OCI-LY7 (cell line): ENCODE measurements at regions not wholly inside any gene's neighbourhood (a gene's known extent, or its start where the extent isn't known, plus 50 kb on each side); places are given as distances from the start of the nearest gene placed in this dataset.

Experiments
- BruUV-seq: library from RNA; stranded (reverse); fragments of 400-500 nt; replicated peaks from 2 replicates; lab custom pipeline; 2021; lab: Mats Ljungman, UMichigan
- CTCF ChIA-PET: fragments of 300-600 bp; sonication (Branson Sonifier 250); formaldehyde crosslinking; loops from one replicate; lab custom pipeline; 2022; ENCODE audit warnings: antibody characterized with exemption; ENCODE audit not compliant: unreplicated experiment; lab: Charles Lee
- POLR2A ChIA-PET: fragments of 300-600 bp; sonication (Branson Sonifier 250); formaldehyde crosslinking; loops from one replicate; lab custom pipeline; 2022; ENCODE audit warnings: antibody characterized with exemption; lab: Charles Lee
- DNase-seq: peaks from one replicate; pipeline ENCODE4 v3.0.0-alpha.2; 2015; ENCODE audit warnings: low spot score
- H2AFZ ChIP-seq: fragments of 200-600 bp; sonication (generic), shearing (Covaris generic); 2 replicates; pipeline ENCODE4 v1.6.1; 2014; ENCODE audit warnings: mild to moderate bottlenecking, antibody characterized with exemption, low read length, moderate library complexity
- H3K27ac ChIP-seq: fragments of 200-600 bp; sonication (generic); 2 replicates; pipeline ENCODE4 v1.5.1; 2014; ENCODE audit warnings: mixed run types, low read depth, mild to moderate bottlenecking, moderate library complexity, low read length, inconsistent platforms; ENCODE audit not compliant: poor library complexity, severe bottlenecking
- H3K36me3 ChIP-seq: fragments of 200-600 bp; sonication (generic); 2 replicates; pipeline ENCODE4 v1.6.1; 2014; ENCODE audit warnings: mild to moderate bottlenecking, antibody characterized with exemption, low read length, moderate library complexity, mixed read lengths; ENCODE audit not compliant: insufficient read depth
- H3K4me1 ChIP-seq: fragments of 200-600 bp; sonication (generic); 2 replicates; pipeline ENCODE4 v1.5.1; 2014; ENCODE audit warnings: mild to moderate bottlenecking, low read length; ENCODE audit not compliant: insufficient read depth, poor library complexity, severe bottlenecking
- H3K4me2 ChIP-seq: fragments of 200-600 bp; sonication (generic); 2 replicates; pipeline ENCODE4 v1.6.1; 2014; ENCODE audit warnings: mild to moderate bottlenecking, low read length
- H3K4me3 ChIP-seq: fragments of 200-600 bp; sonication (generic); 2 replicates; pipeline ENCODE4 v1.5.1; 2014; ENCODE audit warnings: mild to moderate bottlenecking, low read depth, low read length; ENCODE audit not compliant: poor library complexity, severe bottlenecking
- H3K79me2 ChIP-seq: fragments of 200-600 bp; sonication (generic); 2 replicates; pipeline ENCODE4 v1.6.1; 2016; ENCODE audit warnings: low read depth, mild to moderate bottlenecking, low read length, moderate library complexity, mixed read lengths; ENCODE audit not compliant: insufficient read depth
- H3K9me2 ChIP-seq: fragments of 200-600 bp; sonication (generic); 2 replicates; pipeline ENCODE4 v1.6.1; 2016; ENCODE audit warnings: mild to moderate bottlenecking, low read length, mixed read lengths; ENCODE audit not compliant: insufficient read depth
- H3K9me3 ChIP-seq: fragments of 200-600 bp; sonication (generic); 2 replicates; pipeline ENCODE4 v1.6.1; 2014; ENCODE audit warnings: mild to moderate bottlenecking, mixed run types, low read length, mixed read lengths
- H4K20me1 ChIP-seq: fragments of 200-600 bp; sonication (generic); 2 replicates; pipeline ENCODE4 v1.6.1; 2014; ENCODE audit warnings: mild to moderate bottlenecking, antibody characterized with exemption, low read length, moderate library complexity, mixed read lengths; ENCODE audit not compliant: insufficient read depth
- EZH2phosphoT487 ChIP-seq: fragments of 200-600 bp; sonication (generic); IDR thresholded peaks from 2 replicates; pipeline ENCODE4 v1.6.1; 2018; ENCODE audit warnings: low read depth, borderline replicate concordance, mild to moderate bottlenecking, mixed run types, antibody characterized with exemption, low read length, moderate library complexity, mixed read lengths
- intact Hi-C: fragments of 100-400 bp; cut with micrococcal nuclease; formaldehyde crosslinking; loops from one replicate; pipeline ENCODE4 v1.10.0; 2022; ENCODE audit not compliant: unreplicated experiment
- TF ChIP-seq, protein P1 (sequence below): fragments of 200-600 bp; sonication (generic); conservative IDR thresholded peaks from 2 replicates; pipeline ENCODE4 v1.5.1; 2014; ENCODE audit warnings: mild to moderate bottlenecking, antibody characterized with exemption, low read length, moderate library complexity, mixed read lengths

DNA sequence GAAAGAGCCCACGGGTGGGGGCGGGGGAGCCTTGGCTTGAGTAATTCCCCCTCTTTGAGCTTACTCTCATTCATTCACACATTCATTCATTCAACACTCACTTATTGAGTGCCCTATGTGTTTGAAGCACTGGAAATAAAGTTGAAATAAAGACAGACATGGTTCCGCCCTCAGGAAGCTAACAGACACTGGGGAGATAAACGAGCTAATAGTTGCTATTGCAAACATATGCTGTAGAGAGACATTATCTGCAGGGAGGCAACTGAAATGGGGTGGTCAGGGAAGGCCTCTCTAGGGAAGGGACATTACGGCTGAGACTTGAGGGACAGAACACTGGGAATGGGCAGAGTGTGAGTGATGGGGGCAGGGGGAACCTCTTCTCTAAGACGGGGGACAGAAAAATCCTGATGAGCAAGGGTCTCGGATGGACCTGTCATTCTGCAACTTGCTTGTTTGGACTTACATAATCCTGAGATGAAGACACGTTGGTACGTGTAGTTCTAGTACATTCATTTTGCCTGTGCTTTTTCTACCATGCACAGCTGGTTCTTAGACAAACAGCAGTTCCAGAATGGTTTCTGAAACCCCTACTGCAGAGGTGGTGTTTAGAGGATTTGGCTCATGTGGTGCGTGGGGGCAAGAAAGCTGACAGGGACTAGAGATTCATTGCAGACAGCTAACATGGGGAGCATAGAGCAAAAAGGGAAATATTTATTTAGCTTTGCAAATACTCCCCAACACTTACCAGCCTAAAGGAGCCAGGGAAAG lies 71.1 kb upstream of the BLCAP start:
- BruUV-seq = no TSS peak
- Histone ChIP-seq H3K36me3 (no peaks in the 10 kb centered on the region), H3K79me2 (no peaks in the 10 kb centered on the region), H2AFZ (no peak overlapping the region), H3K4me3 (no peak overlapping the region), H4K20me1 (no peaks in the 10 kb centered on the region), H3K9me2 (no peaks in the 10 kb centered on the region), H3K27ac (no peak overlapping the region), H3K4me1 (no peaks in the 10 kb centered on the region), H3K9me3 (no peaks in the 10 kb centered on the region), H3K4me2 (no peak overlapping the region)
- DNase-seq = no peak
- ChIA-PET CTCF (interaction anchor here (0.6 kb wide), 1 partner anchor 328 kb away, joined by 3 read pairs; no protein-coding TSS in a partner anchor), POLR2A (interaction anchor here (0.9 kb wide), 1 partner anchor 9 kb away, joined by 3 read pairs; no protein-coding TSS in a partner anchor)
- intact Hi-C loops = no loop called here
- TF ChIP-seq EZH2phosphoT487 = no peak
- TF ChIP-seq, protein P1, sequence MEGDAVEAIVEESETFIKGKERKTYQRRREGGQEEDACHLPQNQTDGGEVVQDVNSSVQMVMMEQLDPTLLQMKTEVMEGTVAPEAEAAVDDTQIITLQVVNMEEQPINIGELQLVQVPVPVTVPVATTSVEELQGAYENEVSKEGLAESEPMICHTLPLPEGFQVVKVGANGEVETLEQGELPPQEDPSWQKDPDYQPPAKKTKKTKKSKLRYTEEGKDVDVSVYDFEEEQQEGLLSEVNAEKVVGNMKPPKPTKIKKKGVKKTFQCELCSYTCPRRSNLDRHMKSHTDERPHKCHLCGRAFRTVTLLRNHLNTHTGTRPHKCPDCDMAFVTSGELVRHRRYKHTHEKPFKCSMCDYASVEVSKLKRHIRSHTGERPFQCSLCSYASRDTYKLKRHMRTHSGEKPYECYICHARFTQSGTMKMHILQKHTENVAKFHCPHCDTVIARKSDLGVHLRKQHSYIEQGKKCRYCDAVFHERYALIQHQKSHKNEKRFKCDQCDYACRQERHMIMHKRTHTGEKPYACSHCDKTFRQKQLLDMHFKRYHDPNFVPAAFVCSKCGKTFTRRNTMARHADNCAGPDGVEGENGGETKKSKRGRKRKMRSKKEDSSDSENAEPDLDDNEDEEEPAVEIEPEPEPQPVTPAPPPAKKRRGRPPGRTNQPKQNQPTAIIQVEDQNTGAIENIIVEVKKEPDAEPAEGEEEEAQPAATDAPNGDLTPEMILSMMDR = no peak

DNA sequence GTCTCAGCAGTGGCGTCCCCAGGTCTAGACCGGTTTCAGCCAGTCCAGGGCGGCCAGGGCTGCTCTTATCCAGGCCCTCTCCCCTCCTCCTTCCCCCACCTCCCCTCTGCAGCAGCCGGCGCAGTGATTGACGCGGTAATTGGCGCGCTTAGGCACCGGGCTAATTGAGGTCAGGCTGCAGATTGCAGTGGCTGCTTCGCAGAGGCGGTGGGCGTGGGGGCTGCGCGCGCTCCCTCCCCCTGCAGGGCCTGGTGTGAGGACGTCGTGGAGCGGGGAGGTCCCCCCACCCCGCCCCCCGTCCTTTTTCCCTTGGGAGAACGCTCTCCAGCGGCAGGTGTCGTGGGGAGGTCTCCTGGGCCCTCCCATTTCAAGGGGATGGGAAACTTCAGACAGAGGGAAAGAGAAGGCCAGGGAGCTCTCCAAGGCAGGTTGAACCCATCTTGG lies 70.4 kb upstream of the BLCAP start:
- H3K79me2 ChIP-seq = no peaks in the 10 kb centered on the region
- no peak overlapping the region for H3K4me3 ChIP-seq
- no peaks in the 10 kb centered on the region for H3K9me3 ChIP-seq
- no peak overlapping the region for H3K27ac ChIP-seq
- no peaks in the 10 kb centered on the region for H4K20me1 ChIP-seq
- H3K9me2 ChIP-seq = no peaks in the 10 kb centered on the region
- no peaks in the 10 kb centered on the region for H3K36me3 ChIP-seq
- CTCF ChIA-PET = no interaction called here
- no peak for TF ChIP-seq EZH2phosphoT487
- TF ChIP-seq, protein P1 = no peak
- intact Hi-C loops = no loop called here
- no peaks in the 10 kb centered on the region for H3K4me1 ChIP-seq
- POLR2A ChIA-PET = interaction anchor here (0.9 kb wide), 1 partner anchor 9 kb away, joined by 3 read pairs; no protein-coding TSS in a partner anchor
- no peak overlapping the region for H2AFZ ChIP-seq
- no peak overlapping the region for H3K4me2 ChIP-seq
- no TSS peak for BruUV-seq
- DNase-seq = no peak
